Glutamatergic neuron (in vitro differentiated cells): ENCODE measurements at regions not wholly inside any gene's neighbourhood (a gene's known extent, or its start where the extent isn't known, plus 50 kb on each side); places are given as distances from the start of the nearest gene placed in this dataset.
"Not testable (repeated sequence)": the region's sequence is repeated elsewhere in the genome, so short reads cannot be mapped to it uniquely, and the experiment has no call there.

Experiments
- DNase-seq: peaks from one replicate; pipeline ENCODE4 v3.0.0; 2022
- H3K27ac Mint-ChIP-seq: one replicate; pipeline ENCODE4 v1.8.0; 2020; ENCODE audit warnings: mild to moderate bottlenecking, mixed read lengths, inconsistent platforms; ENCODE audit not compliant: unreplicated experiment
- H3K27me3 Mint-ChIP-seq: one replicate; pipeline ENCODE4 v1.8.0; 2020; ENCODE audit warnings: mild to moderate bottlenecking, moderate library complexity, mixed read lengths, inconsistent platforms; ENCODE audit not compliant: unreplicated experiment
- H3K36me3 Mint-ChIP-seq: one replicate; pipeline ENCODE4 v1.8.0; 2020; ENCODE audit warnings: mild to moderate bottlenecking, mixed read lengths, inconsistent platforms; ENCODE audit not compliant: unreplicated experiment
- H3K4me1 Mint-ChIP-seq: one replicate; pipeline ENCODE4 v1.8.0; 2020; ENCODE audit warnings: mild to moderate bottlenecking, low read depth, mixed read lengths, inconsistent platforms; ENCODE audit not compliant: unreplicated experiment
- H3K4me3 Mint-ChIP-seq: one replicate; pipeline ENCODE4 v1.8.0; 2020; ENCODE audit warnings: mild to moderate bottlenecking, mixed read lengths, inconsistent platforms; ENCODE audit not compliant: unreplicated experiment
- H3K9me3 Mint-ChIP-seq: one replicate; pipeline ENCODE4 v1.8.0; 2020; ENCODE audit warnings: mild to moderate bottlenecking, moderate library complexity, mixed read lengths, inconsistent platforms; ENCODE audit not compliant: unreplicated experiment
- TF ChIP-seq, protein P1 (sequence below): fragments of 200-600 bp; sonication (generic); IDR thresholded peaks from one replicate; pipeline ENCODE4 v1.5.0; 2021; ENCODE audit not compliant: partially characterized antibody, unreplicated experiment

DNA sequence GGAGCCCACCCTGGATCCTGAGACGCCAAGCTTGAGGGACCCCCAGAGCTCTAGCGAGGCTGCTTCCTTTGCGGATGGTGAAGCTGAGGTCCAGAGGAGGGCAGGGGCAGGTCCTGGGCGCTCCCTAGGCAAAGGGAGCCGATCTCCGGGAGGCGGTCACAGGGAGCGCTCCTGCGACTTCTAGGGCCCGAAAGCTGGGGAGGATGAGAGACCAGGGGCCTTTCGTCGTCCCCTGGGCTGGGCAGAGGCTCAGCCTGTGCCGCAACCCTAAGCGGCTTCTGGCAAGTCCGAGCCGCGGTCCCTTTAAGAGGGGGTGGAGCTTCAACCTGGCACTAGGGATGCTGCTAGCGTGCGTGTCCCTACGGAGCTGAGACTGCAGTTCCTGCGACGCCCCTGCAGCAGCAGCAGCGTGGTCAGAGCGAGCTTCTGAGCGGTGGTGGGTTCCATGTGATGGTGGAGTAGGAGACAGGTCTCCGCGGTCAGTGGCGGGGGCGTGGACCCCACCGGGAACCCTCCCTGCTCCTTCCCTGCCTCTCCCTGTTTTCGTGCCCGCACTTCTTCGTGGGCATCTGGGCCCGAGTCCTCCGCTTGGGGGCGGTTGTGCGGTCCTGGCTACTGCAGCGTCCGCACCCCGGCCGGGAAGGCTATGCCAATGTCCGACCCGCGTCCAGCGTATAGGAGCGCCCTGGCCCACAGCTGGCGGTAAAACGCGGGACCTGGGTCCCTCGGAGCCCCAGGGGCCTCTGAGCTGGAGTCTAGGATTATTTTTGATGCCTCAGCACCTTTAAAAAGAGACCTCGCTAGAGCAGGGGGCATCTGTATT is 154.6 kb downstream of the CCDC74A start:
- H3K9me3 Mint-ChIP-seq = peaks cover 2% of the 10 kb centered on the region
- TF ChIP-seq, protein P1, sequence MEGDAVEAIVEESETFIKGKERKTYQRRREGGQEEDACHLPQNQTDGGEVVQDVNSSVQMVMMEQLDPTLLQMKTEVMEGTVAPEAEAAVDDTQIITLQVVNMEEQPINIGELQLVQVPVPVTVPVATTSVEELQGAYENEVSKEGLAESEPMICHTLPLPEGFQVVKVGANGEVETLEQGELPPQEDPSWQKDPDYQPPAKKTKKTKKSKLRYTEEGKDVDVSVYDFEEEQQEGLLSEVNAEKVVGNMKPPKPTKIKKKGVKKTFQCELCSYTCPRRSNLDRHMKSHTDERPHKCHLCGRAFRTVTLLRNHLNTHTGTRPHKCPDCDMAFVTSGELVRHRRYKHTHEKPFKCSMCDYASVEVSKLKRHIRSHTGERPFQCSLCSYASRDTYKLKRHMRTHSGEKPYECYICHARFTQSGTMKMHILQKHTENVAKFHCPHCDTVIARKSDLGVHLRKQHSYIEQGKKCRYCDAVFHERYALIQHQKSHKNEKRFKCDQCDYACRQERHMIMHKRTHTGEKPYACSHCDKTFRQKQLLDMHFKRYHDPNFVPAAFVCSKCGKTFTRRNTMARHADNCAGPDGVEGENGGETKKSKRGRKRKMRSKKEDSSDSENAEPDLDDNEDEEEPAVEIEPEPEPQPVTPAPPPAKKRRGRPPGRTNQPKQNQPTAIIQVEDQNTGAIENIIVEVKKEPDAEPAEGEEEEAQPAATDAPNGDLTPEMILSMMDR = no peak
- no peak overlapping the region for H3K27ac Mint-ChIP-seq

DNA sequence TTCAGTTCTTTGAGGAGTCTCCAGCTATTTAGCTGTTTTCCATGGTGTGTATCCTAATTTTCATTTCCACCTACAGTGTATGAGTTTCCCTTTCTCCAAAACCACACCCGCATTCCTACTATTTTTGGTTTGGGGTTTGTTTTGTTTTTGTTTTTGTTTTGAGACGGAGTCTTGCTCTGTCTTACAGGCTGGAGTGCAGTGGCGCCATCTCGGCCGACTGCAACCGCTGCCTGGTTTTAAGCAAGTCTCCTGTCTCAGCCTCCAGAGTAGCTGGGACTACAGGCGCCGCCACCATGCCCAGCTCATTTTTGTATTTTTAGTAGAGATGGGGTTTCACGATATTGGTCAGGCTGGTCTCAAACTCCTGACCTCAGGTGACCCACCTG is 155.2 kb downstream of the CCDC74A start:
- not testable (repeated sequence) for H3K27ac Mint-ChIP-seq, H3K9me3 Mint-ChIP-seq, H3K4me1 Mint-ChIP-seq, H3K27me3 Mint-ChIP-seq, H3K36me3 Mint-ChIP-seq
- peak; percentile 35 for DNase-seq
- H3K4me3 Mint-ChIP-seq = peak overlapping the region; percentile 92

More for the DNA sequence above, 154.6 kb downstream of the CCDC74A start:
- no peaks in the 10 kb centered on the region for H3K36me3 Mint-ChIP-seq
- H3K4me1 Mint-ChIP-seq = no peaks in the 10 kb centered on the region
- peak; percentile 85 for DNase-seq
- peaks cover 1% of the 10 kb centered on the region for H3K27me3 Mint-ChIP-seq
- peak overlapping the region; percentile 92 for H3K4me3 Mint-ChIP-seq

DNA sequence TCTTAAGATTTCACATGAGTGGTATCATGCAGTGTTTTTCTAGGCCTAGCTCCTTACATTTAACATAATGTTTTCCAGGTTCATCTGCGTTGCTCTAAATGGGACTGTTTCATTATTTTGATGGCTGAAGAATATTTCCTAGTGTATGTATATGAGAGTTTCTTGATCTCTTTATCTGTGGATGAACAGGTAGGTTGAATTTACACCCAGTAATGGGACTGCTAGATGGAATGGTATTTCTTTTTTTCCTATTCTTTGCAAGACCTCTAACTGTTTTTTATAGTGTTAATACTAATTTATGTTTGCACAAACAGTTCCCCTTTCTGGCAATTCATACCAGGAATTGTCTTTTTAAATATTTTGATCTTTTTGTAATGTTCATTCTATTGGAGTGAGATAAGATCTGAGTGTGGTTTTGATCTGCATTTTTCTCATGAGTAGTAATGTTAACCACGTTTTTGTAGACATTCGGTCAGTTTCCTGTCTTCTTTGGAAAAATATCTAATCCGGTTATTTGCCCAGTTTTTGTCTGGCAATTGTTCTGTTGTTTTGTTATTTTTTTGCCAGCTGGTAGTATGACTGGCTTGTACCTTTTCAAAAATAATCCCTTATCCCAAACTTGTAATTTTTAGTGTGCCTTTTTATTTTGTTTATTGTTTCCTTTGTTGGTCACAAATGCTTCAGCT is 157.1 kb downstream of the CCDC74A start:
- H3K36me3 Mint-ChIP-seq, DNase-seq, H3K4me1 Mint-ChIP-seq, H3K9me3 Mint-ChIP-seq, H3K27me3 Mint-ChIP-seq, H3K27ac Mint-ChIP-seq, H3K4me3 Mint-ChIP-seq: not testable (repeated sequence)

DNA sequence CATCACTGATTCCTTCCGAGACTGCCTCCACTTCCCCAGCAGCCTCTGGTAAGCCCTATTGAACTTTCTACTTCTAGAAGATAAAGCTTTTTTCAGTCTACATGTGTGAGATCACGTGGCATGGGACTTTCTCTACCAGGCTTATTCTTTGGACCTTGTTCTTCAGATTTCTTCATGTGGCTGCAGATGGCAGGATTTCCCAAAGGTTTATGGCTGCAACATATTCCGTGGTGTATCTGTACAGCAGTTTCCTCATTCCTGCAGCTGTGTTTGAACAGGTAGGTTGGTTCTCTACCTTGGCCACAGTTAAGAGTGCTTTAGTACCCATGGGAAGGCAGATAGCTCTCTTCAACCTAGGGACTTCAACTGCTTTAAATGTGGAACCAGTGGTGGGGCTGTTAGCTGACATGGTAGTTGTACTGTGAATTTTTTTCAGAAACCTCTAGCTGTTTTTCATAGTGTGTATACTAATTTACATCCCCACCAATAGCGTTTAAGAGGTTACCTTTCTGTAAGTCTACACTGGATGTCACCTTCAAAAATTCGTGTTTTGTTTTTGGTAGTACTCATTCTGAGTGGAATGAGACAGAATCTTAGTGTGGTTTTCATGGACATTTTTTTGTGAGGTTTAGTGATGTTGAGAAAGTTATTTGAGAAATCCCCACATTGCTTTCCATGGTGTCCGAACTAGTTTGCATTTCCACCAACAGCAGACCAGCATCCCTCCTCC is 158.6 kb downstream of the CCDC74A start:
- H3K4me1 Mint-ChIP-seq, H3K27ac Mint-ChIP-seq, H3K36me3 Mint-ChIP-seq, H3K4me3 Mint-ChIP-seq, H3K27me3 Mint-ChIP-seq, DNase-seq: not testable (repeated sequence)
- peaks cover 12% of the 10 kb centered on the region for H3K9me3 Mint-ChIP-seq

DNA sequence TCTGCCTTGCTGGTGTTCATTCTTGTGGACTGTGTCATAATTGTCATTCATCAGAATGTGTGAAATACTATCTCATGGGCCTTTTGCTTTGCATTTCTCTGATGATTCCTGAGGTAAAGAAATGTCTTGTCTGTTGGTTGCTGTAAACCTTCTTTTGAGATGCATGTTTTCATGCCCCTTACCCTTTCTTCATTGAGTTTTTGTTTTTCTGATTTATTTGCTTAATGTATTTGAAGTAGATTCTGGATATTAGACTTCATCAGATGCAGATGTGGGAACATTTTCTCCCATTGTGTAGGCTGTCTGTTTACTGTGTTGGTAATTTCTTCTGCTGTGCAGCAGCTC is 159.2 kb downstream of the CCDC74A start:
- DNase-seq, H3K4me3 Mint-ChIP-seq, H3K27me3 Mint-ChIP-seq, H3K27ac Mint-ChIP-seq, H3K4me1 Mint-ChIP-seq: not testable (repeated sequence)
- H3K36me3 Mint-ChIP-seq = peaks cover 10% of the 10 kb centered on the region
- H3K9me3 Mint-ChIP-seq = peaks cover 12% of the 10 kb centered on the region

DNA sequence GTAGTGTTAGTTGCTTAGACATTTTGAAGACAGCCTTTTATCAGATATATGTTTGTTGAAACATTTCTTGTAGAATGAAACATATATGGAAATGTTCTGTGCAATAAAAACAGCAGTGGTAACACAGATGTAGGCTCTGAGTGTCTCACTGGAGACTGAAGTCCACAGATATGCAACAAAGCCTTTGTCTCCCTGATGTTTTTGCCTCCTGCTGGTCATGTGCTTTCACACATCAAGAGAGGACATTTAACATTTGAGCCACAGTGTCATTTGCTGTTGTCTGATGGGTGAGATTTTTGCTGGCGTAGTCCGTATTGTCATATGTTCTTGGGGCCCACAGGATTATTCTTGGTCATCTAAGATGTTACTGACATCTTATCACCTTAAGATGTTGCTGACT is 161.4 kb downstream of the CCDC74A start:
- H3K27me3 Mint-ChIP-seq, H3K4me1 Mint-ChIP-seq, H3K4me3 Mint-ChIP-seq, DNase-seq, H3K27ac Mint-ChIP-seq: not testable (repeated sequence)
- H3K36me3 Mint-ChIP-seq = peaks cover 15% of the 10 kb centered on the region
- peaks cover 10% of the 10 kb centered on the region for H3K9me3 Mint-ChIP-seq

DNA sequence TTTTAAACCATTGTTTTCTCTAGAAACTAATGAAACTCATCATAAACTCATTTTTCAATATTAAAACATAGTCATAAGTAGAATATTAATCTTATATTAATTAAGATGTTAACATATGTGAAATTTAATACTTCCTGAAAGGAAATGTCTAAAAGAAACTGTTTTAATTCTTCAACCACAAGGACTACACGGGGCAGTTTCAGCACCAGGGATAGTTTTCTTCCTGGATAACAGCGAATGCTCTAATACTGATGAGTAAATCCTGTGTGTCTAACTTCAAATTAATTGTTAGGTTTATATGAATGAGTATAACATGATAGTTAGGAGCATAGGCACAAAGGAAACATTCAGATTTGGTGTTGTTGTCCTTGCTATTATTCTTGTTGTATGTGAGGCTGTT is 183.6 kb downstream of the CCDC74A start:
- not testable (repeated sequence) for H3K27me3 Mint-ChIP-seq, DNase-seq, H3K36me3 Mint-ChIP-seq, H3K4me1 Mint-ChIP-seq, H3K27ac Mint-ChIP-seq, H3K9me3 Mint-ChIP-seq, H3K4me3 Mint-ChIP-seq

DNA sequence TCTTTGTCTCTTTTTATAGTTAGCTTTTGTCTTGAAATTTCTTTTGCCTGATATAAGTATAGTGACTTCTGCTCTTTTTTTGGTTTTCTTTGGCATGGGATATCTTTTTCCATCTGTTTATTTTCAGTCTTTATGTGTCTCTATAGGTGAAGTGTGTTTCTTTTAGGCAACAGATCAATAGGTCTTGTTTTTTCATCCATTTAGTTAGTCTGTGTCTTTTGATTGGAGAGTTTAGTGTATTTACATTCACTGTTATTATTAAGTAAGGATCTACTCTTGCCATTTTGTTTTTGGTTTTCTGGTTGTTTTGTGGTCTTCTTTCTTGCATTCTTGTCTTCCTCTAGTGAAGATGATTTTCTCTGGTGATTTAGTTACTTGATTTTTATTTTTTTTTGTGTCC is 190.2 kb downstream of the CCDC74A start:
- not testable (repeated sequence) for H3K9me3 Mint-ChIP-seq, H3K27ac Mint-ChIP-seq, H3K36me3 Mint-ChIP-seq, DNase-seq, H3K4me1 Mint-ChIP-seq, H3K4me3 Mint-ChIP-seq, H3K27me3 Mint-ChIP-seq

DNA sequence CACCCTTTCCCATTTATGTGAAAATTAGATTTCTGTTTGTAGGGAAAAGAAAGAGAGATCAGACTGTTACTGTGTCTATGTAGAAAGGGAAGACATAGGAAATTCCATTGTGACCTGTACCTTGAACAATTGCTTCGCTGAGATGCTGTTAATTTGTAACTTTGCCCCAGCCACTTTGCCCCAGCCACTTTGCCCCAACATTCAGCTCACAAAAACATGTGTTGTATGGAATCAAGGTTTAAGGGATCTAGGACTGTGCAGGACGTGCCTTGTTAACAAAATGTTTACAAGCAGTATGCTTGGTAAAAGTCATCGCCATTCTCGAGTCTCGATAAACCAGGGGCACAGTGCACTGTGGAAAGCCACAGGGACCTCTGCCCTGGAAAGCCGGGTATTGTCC is 193.5 kb downstream of the CCDC74A start:
- H3K27me3 Mint-ChIP-seq, H3K4me1 Mint-ChIP-seq, H3K27ac Mint-ChIP-seq, DNase-seq, H3K9me3 Mint-ChIP-seq, H3K36me3 Mint-ChIP-seq, H3K4me3 Mint-ChIP-seq: not testable (repeated sequence)

DNA sequence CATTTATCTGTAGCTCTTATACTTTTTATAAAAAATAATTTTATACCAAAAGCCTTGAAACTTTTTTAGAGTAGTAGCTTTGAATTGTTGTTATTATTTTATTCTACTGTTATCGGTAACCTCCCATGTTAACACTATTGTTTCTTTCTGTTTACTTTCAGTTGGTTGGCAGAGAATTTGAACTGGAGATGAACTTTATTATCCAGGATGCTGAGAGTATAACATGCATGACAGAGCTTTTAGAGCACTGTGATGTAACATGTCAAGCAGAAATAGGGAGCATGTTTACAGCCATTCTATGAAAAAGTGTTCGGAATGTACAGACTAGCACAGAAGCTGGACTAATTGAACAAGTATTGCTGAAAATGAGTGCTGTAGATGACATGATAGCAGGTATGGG is 194.6 kb downstream of the CCDC74A start:
- not testable (repeated sequence) for H3K36me3 Mint-ChIP-seq, H3K27ac Mint-ChIP-seq, H3K4me3 Mint-ChIP-seq, H3K9me3 Mint-ChIP-seq, H3K4me1 Mint-ChIP-seq, H3K27me3 Mint-ChIP-seq, DNase-seq
